Activated naive CD4-positive, alpha-beta T cell treated with anti-CD3 and anti-CD28 coated beads for 36 hours (primary cell): ENCODE measurements at regions not wholly inside any gene's neighbourhood (a gene's known extent, or its start where the extent isn't known, plus 50 kb on each side); places are given as distances from the start of the nearest gene placed in this dataset.
A peak's percentile ranks its signal among the peaks of the same experiment; 100 is the strongest.
"Not testable (repeated sequence)": the region's sequence is repeated elsewhere in the genome, so short reads cannot be mapped to it uniquely, and the experiment has no call there.

Source experiments
- CTCF ChIA-PET: fragments of 350-600 bp; sonication (Branson Sonifier 250); formaldehyde crosslinking; loops from one replicate; lab custom pipeline; 2021; ENCODE audit warnings: antibody characterized with exemption; lab: Charles Lee
- DNase-seq: peaks from one replicate; pipeline ENCODE4 v3.0.0-alpha.2; 2020
- H3K27ac Mint-ChIP-seq: one replicate; pipeline ENCODE4 v1.8.0; 2021; ENCODE audit warnings: mild to moderate bottlenecking, mixed read lengths
- H3K27me3 Mint-ChIP-seq: one replicate; pipeline ENCODE4 v1.8.0; 2021; ENCODE audit warnings: low read depth, mixed read lengths
- H3K36me3 Mint-ChIP-seq: one replicate; pipeline ENCODE4 v1.8.0; 2021; ENCODE audit warnings: low read depth, mixed read lengths
- H3K4me1 Mint-ChIP-seq: one replicate; pipeline ENCODE4 v1.8.0; 2021; ENCODE audit warnings: low read depth, mixed read lengths
- H3K4me3 Mint-ChIP-seq: one replicate; pipeline ENCODE4 v1.8.0; 2021; ENCODE audit warnings: mild to moderate bottlenecking, moderate library complexity, mixed read lengths
- H3K9me3 Mint-ChIP-seq: one replicate; pipeline ENCODE4 v1.8.0; 2021; ENCODE audit warnings: mixed read lengths
- intact Hi-C: fragments of 100-400 bp; cut with micrococcal nuclease; formaldehyde crosslinking; loops from one replicate; pipeline ENCODE4 v1.15.1; 2023

GRCh38 chr5:123960526-123960925 is 448.5 kb downstream of the CSNK1G3 start:
- H3K4me3 Mint-ChIP-seq: no peak overlapping the region
- no peak overlapping the region for H3K27ac Mint-ChIP-seq
- H3K27me3 Mint-ChIP-seq: no peaks in the 10 kb centered on the region
- no peak for DNase-seq
- H3K4me1 Mint-ChIP-seq: no peaks in the 10 kb centered on the region
- intact Hi-C loops: no loop called here
- CTCF ChIA-PET: no interaction called here
- H3K36me3 Mint-ChIP-seq: no peaks in the 10 kb centered on the region
- peaks cover 5% of the 10 kb centered on the region for H3K9me3 Mint-ChIP-seq

- CTCF ChIA-PET: no interaction called here
- H3K4me3 Mint-ChIP-seq: no peak overlapping the region
- intact Hi-C loops: no loop called here
- peaks cover 8% of the 10 kb centered on the region for H3K9me3 Mint-ChIP-seq
- H3K27me3 Mint-ChIP-seq: no peaks in the 10 kb centered on the region
- no peak overlapping the region for H3K27ac Mint-ChIP-seq
- H3K4me1 Mint-ChIP-seq: no peaks in the 10 kb centered on the region
- H3K36me3 Mint-ChIP-seq: no peaks in the 10 kb centered on the region
- DNase-seq: no peak
These were observed 439.6 kb downstream of the CSNK1G3 start for GRCh38 chr5:123951582-123951977.

- Mint-ChIP-seq H3K27ac (no peak overlapping the region), H3K9me3 (peaks cover 8% of the 10 kb centered on the region), H3K4me1 (no peaks in the 10 kb centered on the region), H3K27me3 (no peaks in the 10 kb centered on the region), H3K4me3 (no peak overlapping the region), H3K36me3 (no peaks in the 10 kb centered on the region)
- CTCF ChIA-PET: no interaction called here
- intact Hi-C loops: no loop called here
- DNase-seq: no peak
These were observed 439.0 kb downstream of the CSNK1G3 start for GRCh38 chr5:123950701-123951581.

- intact Hi-C loops: no loop called here
- H3K4me1 Mint-ChIP-seq: no peaks in the 10 kb centered on the region
- H3K27me3 Mint-ChIP-seq: no peaks in the 10 kb centered on the region
- H3K27ac Mint-ChIP-seq: no peak overlapping the region
- H3K4me3 Mint-ChIP-seq: no peak overlapping the region
- CTCF ChIA-PET: no interaction called here
- H3K9me3 Mint-ChIP-seq: peaks cover 4% of the 10 kb centered on the region
- no peak for DNase-seq
- H3K36me3 Mint-ChIP-seq: no peaks in the 10 kb centered on the region
These were observed 437.9 kb downstream of the CSNK1G3 start for GRCh38 chr5:123949807-123950340.

- intact Hi-C loops: no loop called here
- H3K9me3 Mint-ChIP-seq: peaks cover 4% of the 10 kb centered on the region
These were observed 437.2 kb downstream of the CSNK1G3 start for GRCh38 chr5:123949043-123949804.

GRCh38 chr5:123947797-123948196 is 435.8 kb downstream of the CSNK1G3 start:
- Mint-ChIP-seq H3K27me3 (no peaks in the 10 kb centered on the region), H3K27ac (no peak overlapping the region), H3K36me3 (no peaks in the 10 kb centered on the region), H3K9me3 (peaks cover 4% of the 10 kb centered on the region), H3K4me3 (no peak overlapping the region), H3K4me1 (no peaks in the 10 kb centered on the region)
- CTCF ChIA-PET: no interaction called here
- intact Hi-C loops: no loop called here
- DNase-seq: no peak

More at GRCh38 chr5:123949043-123949804, 437.2 kb downstream of the CSNK1G3 start:
- no peak for DNase-seq
- Mint-ChIP-seq H3K36me3 (no peaks in the 10 kb centered on the region), H3K27ac (no peak overlapping the region), H3K4me1 (no peaks in the 10 kb centered on the region), H3K27me3 (no peaks in the 10 kb centered on the region), H3K4me3 (no peak overlapping the region)
- CTCF ChIA-PET: no interaction called here

- no peaks in the 10 kb centered on the region for H3K4me1 Mint-ChIP-seq
- no peak overlapping the region for H3K27ac Mint-ChIP-seq
- CTCF ChIA-PET: no interaction called here
- peaks cover 6% of the 10 kb centered on the region for H3K9me3 Mint-ChIP-seq
- no peak for DNase-seq
- no peak overlapping the region for H3K4me3 Mint-ChIP-seq
- intact Hi-C loops: no loop called here
- no peaks in the 10 kb centered on the region for H3K27me3 Mint-ChIP-seq
- H3K36me3 Mint-ChIP-seq: no peaks in the 10 kb centered on the region
These were observed 433.6 kb downstream of the CSNK1G3 start for GRCh38 chr5:123945548-123945947.

- H3K9me3 Mint-ChIP-seq: peaks cover 11% of the 10 kb centered on the region
- no peaks in the 10 kb centered on the region for H3K4me1 Mint-ChIP-seq
- intact Hi-C loops: no loop called here
- CTCF ChIA-PET: no interaction called here
- no peak overlapping the region for H3K4me3 Mint-ChIP-seq
- DNase-seq: no peak
- H3K27ac Mint-ChIP-seq: no peak overlapping the region
- no peaks in the 10 kb centered on the region for H3K27me3 Mint-ChIP-seq
- H3K36me3 Mint-ChIP-seq: no peaks in the 10 kb centered on the region
These were observed 431.2 kb downstream of the CSNK1G3 start for GRCh38 chr5:123943151-123943550.

GRCh38 chr5:123940416-123940815 is 428.4 kb downstream of the CSNK1G3 start:
- DNase-seq: no peak
- peaks cover 23% of the 10 kb centered on the region for H3K9me3 Mint-ChIP-seq
- no peaks in the 10 kb centered on the region for H3K36me3 Mint-ChIP-seq
- H3K27me3 Mint-ChIP-seq: no peaks in the 10 kb centered on the region
- CTCF ChIA-PET: no interaction called here
- H3K4me3 Mint-ChIP-seq: no peak overlapping the region
- no peak overlapping the region for H3K27ac Mint-ChIP-seq
- intact Hi-C loops: no loop called here
- no peaks in the 10 kb centered on the region for H3K4me1 Mint-ChIP-seq

- H3K9me3 Mint-ChIP-seq: peaks cover 23% of the 10 kb centered on the region
- H3K27me3 Mint-ChIP-seq: no peaks in the 10 kb centered on the region
- CTCF ChIA-PET: no interaction called here
- no peaks in the 10 kb centered on the region for H3K4me1 Mint-ChIP-seq
- intact Hi-C loops: no loop called here
- H3K27ac Mint-ChIP-seq: no peak overlapping the region
- H3K36me3 Mint-ChIP-seq: no peaks in the 10 kb centered on the region
- peak; percentile 6 for DNase-seq
- no peak overlapping the region for H3K4me3 Mint-ChIP-seq
These were observed 425.3 kb downstream of the CSNK1G3 start for GRCh38 chr5:123937230-123937629.

- Mint-ChIP-seq H3K27me3 (no peaks in the 10 kb centered on the region), H3K4me3 (no peak overlapping the region), H3K9me3 (peaks cover 23% of the 10 kb centered on the region), H3K4me1 (no peaks in the 10 kb centered on the region), H3K27ac (no peak overlapping the region), H3K36me3 (no peaks in the 10 kb centered on the region)
- DNase-seq: no peak
- intact Hi-C loops: no loop called here
- CTCF ChIA-PET: no interaction called here
These were observed 424.6 kb downstream of the CSNK1G3 start for GRCh38 chr5:123936548-123936947.

GRCh38 chr5:123933812-123934211 is 421.8 kb downstream of the CSNK1G3 start:
- CTCF ChIA-PET, DNase-seq, H3K27ac Mint-ChIP-seq, H3K36me3 Mint-ChIP-seq, H3K27me3 Mint-ChIP-seq, H3K4me3 Mint-ChIP-seq, intact Hi-C loops, H3K4me1 Mint-ChIP-seq: not testable (repeated sequence)
- H3K9me3 Mint-ChIP-seq: peaks cover 16% of the 10 kb centered on the region
